ENCODE measurements at regions not wholly inside any gene's neighbourhood (a gene's known extent, or its start where the extent isn't known, plus 50 kb on each side); places are given as distances from the start of the nearest gene placed in this dataset.

- H3K36me3 ChIP-seq: no peaks in the 10 kb centered on the region
- H3K4me1 ChIP-seq: no peaks in the 10 kb centered on the region
- H3K4me3 ChIP-seq: no peak overlapping the region
- no peaks in the 10 kb centered on the region for H3K27me3 ChIP-seq
- TF ChIP-seq CTCF (IDR thresholded peaks at IDR 0.05): no peak
- DNase-seq (ENCODE audit: low spot score in 2 of 2): no peak
- H3K27ac ChIP-seq: no peak overlapping the region
- intact Hi-C loops (cut with DNase I): no loop called here
- H3K9me3 ChIP-seq: no peaks in the 10 kb centered on the region
These were observed 50.2 kb upstream of the RAPGEF4 start for GRCh38 chr2:172685467-172685866.

Data from ascending aorta (tissue), 2 donors.